ENCODE measurements at regions not wholly inside any gene's neighbourhood (a gene's known extent, or its start where the extent isn't known, plus 50 kb on each side); places are given as distances from the start of the nearest gene placed in this dataset.

- in situ Hi-C loops (cut with HindIII; ENCODE audit: low sequenced_read_pairs) = no loop called here
- no peak overlapping the region for H3K4me3 ChIP-seq (ENCODE audit: low read depth, low read length)
- DNase-seq (ENCODE audit: low read depth) = no peak
- TF ChIP-seq CTCF (IDR thresholded peaks at IDR 0.05; ENCODE audit: low read depth, low read length, missing control alignments) = no peak
Observed at GRCh38 chr10:78719276-78719675, 349.5 kb upstream of the ZMIZ1 start.

DNA sequence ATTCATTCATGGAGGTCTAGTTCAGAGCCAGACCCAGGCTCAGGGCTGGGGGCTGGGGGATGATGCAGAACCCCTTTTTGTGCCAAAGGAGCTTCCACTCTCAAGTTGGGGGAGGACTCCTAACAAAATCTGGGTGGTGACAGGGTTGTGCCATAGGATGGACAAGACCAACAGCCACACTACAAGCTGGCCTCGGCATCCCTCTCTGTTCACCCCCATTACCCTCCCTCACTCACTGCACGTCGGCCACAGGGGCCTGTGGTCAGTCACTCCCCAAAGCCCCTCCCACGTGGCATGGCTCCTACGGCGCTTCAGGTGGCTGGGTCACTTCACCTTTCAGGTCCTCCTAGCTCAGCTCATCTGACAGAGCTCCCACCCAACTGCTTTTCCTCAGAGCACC, 348.7 kb upstream of the ZMIZ1 start:
- no peak for DNase-seq (ENCODE audit: low read depth)
- TF ChIP-seq CTCF (IDR thresholded peaks at IDR 0.05; ENCODE audit: low read depth, low read length, missing control alignments) = no peak
- H3K4me3 ChIP-seq (ENCODE audit: low read depth, low read length) = no peak overlapping the region
- in situ Hi-C loops (cut with HindIII; ENCODE audit: low sequenced_read_pairs) = no loop called here

GRCh38 chr10:78721231-78721630, 347.5 kb upstream of the ZMIZ1 start:
- no peak for DNase-seq (ENCODE audit: low read depth)
- H3K4me3 ChIP-seq (ENCODE audit: low read depth, low read length) = no peak overlapping the region
- in situ Hi-C loops (cut with HindIII; ENCODE audit: low sequenced_read_pairs) = no loop called here
- no peak for TF ChIP-seq CTCF (IDR thresholded peaks at IDR 0.05; ENCODE audit: low read depth, low read length, missing control alignments)

- no peak for TF ChIP-seq CTCF (IDR thresholded peaks at IDR 0.05; ENCODE audit: low read depth, low read length, missing control alignments)
- in situ Hi-C loops (cut with HindIII; ENCODE audit: low sequenced_read_pairs) = no loop called here
- DNase-seq (ENCODE audit: low read depth) = no peak
- no peak overlapping the region for H3K4me3 ChIP-seq (ENCODE audit: low read depth, low read length)
Observed at GRCh38 chr10:78724846-78725245, 343.9 kb upstream of the ZMIZ1 start.

DNA sequence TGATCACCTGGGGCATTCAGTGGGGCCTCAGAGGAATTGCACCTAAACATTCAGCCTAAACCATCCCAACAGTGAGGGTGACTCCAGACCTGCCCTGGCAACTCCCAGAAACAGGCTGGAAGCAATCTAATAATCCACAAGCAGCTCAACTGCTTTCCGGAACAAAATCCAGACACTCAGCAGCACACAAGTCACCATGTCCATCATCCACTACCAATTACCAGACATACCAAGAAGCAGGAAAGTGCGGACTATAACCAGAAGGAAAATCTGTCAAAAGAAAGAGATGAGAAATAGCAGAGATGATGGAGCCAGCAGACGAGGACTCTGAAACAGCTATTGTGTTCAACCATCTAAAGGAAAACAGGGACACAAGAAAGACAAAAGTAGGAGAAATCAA, 342.6 kb upstream of the ZMIZ1 start:
- no peak for TF ChIP-seq CTCF (IDR thresholded peaks at IDR 0.05; ENCODE audit: low read depth, low read length, missing control alignments)
- no peak overlapping the region for H3K4me3 ChIP-seq (ENCODE audit: low read depth, low read length)
- in situ Hi-C loops (cut with HindIII; ENCODE audit: low sequenced_read_pairs) = no loop called here
- DNase-seq (ENCODE audit: low read depth) = no peak

DNA sequence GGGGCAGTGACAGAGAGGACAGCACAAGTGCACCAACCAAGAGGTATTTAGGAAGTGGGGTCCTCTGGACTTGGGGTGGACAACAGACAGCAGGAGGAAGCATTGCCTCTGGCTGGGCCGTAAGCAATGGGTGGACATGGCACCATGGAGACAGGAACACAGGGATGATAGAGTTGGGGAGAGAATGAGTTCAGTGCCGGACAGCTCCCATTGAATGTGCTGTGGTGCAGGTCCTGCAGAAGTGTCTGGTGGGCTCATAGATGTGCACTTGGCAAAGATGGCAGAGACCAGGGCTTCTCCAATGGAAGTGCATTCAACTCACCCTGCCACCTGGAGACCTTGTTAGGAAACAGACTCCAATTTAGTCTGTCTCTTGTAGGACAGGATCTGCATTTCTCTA, 341.5 kb upstream of the ZMIZ1 start:
- no peak overlapping the region for H3K4me3 ChIP-seq (ENCODE audit: low read depth, low read length)
- in situ Hi-C loops (cut with HindIII; ENCODE audit: low sequenced_read_pairs) = no loop called here
- TF ChIP-seq CTCF (IDR thresholded peaks at IDR 0.05; ENCODE audit: low read depth, low read length, missing control alignments) = no peak
- no peak for DNase-seq (ENCODE audit: low read depth)

DNA sequence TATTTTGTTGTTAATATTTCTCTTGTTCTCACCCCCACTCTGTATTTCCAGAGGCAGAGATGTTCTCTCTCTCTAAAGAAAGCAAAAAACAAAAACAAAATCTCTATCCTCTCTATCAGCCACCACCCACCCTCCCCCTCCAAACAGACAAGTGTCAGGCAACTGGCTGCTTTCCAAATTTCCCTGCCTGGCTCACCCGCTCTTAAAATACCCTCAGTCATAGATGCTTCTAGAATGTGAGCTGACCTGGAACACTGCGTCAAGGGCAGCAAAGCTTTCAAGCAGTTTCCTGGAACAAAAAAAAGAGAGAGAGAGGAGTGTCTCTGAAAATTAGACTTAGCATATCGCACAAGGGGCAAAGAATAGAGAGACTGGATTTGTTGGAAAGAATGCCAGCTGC, 341.0 kb upstream of the ZMIZ1 start:
- no peak for TF ChIP-seq CTCF (IDR thresholded peaks at IDR 0.05; ENCODE audit: low read depth, low read length, missing control alignments)
- no peak for DNase-seq (ENCODE audit: low read depth)
- H3K4me3 ChIP-seq (ENCODE audit: low read depth, low read length) = no peak overlapping the region
- in situ Hi-C loops (cut with HindIII; ENCODE audit: low sequenced_read_pairs) = no loop called here
